HL-60 (cell line): ENCODE measurements at regions not wholly inside any gene's neighbourhood (a gene's known extent, or its start where the extent isn't known, plus 50 kb on each side); places are given as distances from the start of the nearest gene placed in this dataset.

Experiments
- POLR2AphosphoS5 ChIP-seq: IDR thresholded peaks from 2 replicates; pipeline ENCODE4 v1.6.1; 2012; ENCODE audit warnings: low read depth
- SPI1 ChIP-seq: IDR thresholded peaks from 2 replicates; pipeline ENCODE4 v1.6.1; 2012; ENCODE audit warnings: low read depth, mild to moderate bottlenecking, borderline replicate concordance
- TF ChIP-seq, protein P1 (sequence below): IDR thresholded peaks from one replicate; pipeline ENCODE4 v1.5.1; 2011; ENCODE audit warnings: low read length, control low read depth, inconsistent platforms; ENCODE audit not compliant: insufficient read depth
- TF ChIP-seq, protein P2 (sequence below): IDR thresholded peaks from 2 replicates; pipeline ENCODE4 v1.6.1; 2012; ENCODE audit warnings: low read depth; ENCODE audit not compliant: insufficient replicate concordance

DNA sequence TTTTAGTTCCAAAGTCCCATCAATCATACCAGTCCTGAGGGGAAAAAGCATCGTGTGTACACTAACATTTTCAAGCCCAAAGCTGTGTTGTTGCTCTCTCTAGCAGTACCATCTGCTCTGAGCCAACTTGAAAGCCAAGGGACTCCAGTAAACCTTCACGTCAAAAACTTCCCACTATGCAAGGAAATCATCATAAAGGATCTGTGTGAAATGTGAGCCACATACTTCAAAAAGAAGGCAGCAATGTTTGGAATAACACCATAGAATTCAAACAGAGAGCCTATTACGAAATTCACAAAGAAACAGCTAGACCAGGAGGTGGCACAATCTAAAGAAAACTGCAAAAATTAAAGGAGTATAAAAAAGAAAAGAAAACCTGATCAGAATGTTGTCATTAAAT lies 399.8 kb upstream of the EPHA7 start:
- TF ChIP-seq, protein P1, sequence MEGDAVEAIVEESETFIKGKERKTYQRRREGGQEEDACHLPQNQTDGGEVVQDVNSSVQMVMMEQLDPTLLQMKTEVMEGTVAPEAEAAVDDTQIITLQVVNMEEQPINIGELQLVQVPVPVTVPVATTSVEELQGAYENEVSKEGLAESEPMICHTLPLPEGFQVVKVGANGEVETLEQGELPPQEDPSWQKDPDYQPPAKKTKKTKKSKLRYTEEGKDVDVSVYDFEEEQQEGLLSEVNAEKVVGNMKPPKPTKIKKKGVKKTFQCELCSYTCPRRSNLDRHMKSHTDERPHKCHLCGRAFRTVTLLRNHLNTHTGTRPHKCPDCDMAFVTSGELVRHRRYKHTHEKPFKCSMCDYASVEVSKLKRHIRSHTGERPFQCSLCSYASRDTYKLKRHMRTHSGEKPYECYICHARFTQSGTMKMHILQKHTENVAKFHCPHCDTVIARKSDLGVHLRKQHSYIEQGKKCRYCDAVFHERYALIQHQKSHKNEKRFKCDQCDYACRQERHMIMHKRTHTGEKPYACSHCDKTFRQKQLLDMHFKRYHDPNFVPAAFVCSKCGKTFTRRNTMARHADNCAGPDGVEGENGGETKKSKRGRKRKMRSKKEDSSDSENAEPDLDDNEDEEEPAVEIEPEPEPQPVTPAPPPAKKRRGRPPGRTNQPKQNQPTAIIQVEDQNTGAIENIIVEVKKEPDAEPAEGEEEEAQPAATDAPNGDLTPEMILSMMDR = no peak
- TF ChIP-seq POLR2AphosphoS5 = no peak
- no peak for TF ChIP-seq SPI1
- TF ChIP-seq, protein P2, sequence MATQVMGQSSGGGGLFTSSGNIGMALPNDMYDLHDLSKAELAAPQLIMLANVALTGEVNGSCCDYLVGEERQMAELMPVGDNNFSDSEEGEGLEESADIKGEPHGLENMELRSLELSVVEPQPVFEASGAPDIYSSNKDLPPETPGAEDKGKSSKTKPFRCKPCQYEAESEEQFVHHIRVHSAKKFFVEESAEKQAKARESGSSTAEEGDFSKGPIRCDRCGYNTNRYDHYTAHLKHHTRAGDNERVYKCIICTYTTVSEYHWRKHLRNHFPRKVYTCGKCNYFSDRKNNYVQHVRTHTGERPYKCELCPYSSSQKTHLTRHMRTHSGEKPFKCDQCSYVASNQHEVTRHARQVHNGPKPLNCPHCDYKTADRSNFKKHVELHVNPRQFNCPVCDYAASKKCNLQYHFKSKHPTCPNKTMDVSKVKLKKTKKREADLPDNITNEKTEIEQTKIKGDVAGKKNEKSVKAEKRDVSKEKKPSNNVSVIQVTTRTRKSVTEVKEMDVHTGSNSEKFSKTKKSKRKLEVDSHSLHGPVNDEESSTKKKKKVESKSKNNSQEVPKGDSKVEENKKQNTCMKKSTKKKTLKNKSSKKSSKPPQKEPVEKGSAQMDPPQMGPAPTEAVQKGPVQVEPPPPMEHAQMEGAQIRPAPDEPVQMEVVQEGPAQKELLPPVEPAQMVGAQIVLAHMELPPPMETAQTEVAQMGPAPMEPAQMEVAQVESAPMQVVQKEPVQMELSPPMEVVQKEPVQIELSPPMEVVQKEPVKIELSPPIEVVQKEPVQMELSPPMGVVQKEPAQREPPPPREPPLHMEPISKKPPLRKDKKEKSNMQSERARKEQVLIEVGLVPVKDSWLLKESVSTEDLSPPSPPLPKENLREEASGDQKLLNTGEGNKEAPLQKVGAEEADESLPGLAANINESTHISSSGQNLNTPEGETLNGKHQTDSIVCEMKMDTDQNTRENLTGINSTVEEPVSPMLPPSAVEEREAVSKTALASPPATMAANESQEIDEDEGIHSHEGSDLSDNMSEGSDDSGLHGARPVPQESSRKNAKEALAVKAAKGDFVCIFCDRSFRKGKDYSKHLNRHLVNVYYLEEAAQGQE = no peak
